Right lobe of liver (tissue), 6 donors: ENCODE measurements at regions not wholly inside any gene's neighbourhood (a gene's known extent, or its start where the extent isn't known, plus 50 kb on each side); places are given as distances from the start of the nearest gene placed in this dataset.

ENCODE experiments used
- ATAC-seq, 4 donors: fragments of 200-7000 bp; cut with Tn5 transposase; one replicate each; pipeline ENCODE4 v1.9.1; 2020; ENCODE audit warnings: mild to moderate bottlenecking in 4 of 4, moderate library complexity in 4 of 4
- DNase-seq, 3 donors: peaks; one replicate each; pipeline ENCODE4 v3.0.0-alpha.2; 2020
- H3K27ac ChIP-seq, 3 donors: fragments of 200-600 bp; one replicate each; pipeline ENCODE4 v1.8.0; 2022
- H3K27me3 ChIP-seq, 2 donors: fragments of 200-600 bp; one replicate each; pipeline ENCODE4 v1.8.0; 2022
- H3K36me3 ChIP-seq, 4 donors: fragments of 200-600 bp; sonication (generic) in 1 of 4; one replicate each; pipeline versions ENCODE4 v1.5.1 to v1.8.0; 2017 to 2022; ENCODE audit warnings: control low read depth in 1 of 4
- H3K4me1 ChIP-seq, 4 donors: fragments of 200-600 bp; sonication (generic) in 1 of 4; one replicate each; pipeline versions ENCODE4 v1.5.1 to v1.8.0; 2017 to 2022; ENCODE audit warnings: control low read depth in 1 of 4
- H3K4me3 ChIP-seq, 3 donors: fragments of 200-600 bp; one replicate each; pipeline ENCODE4 v1.8.0; 2022
- H3K9me3 ChIP-seq, 4 donors: fragments of 200-600 bp; sonication (generic) in 1 of 4; one replicate each; pipeline versions ENCODE4 v1.5.1 to v1.8.0; 2017 to 2022; ENCODE audit warnings: control low read depth in 1 of 4
- CTCF ChIP-seq, 4 donors: fragments of 200-600 bp in 3 of 4; fragments of 450-650 bp in 1 of 4; IDR thresholded peaks; one replicate each; pipeline versions ENCODE4 v1.5.1 to v1.8.0; 2016 to 2022; ENCODE audit warnings: antibody characterized with exemption in 4 of 4, mild to moderate bottlenecking in 2 of 4
- POLR2A ChIP-seq: fragments of 450-650 bp; IDR thresholded peaks from one replicate; pipeline ENCODE4 v1.6.1; 2017; ENCODE audit warnings: antibody characterized with exemption, mild to moderate bottlenecking
- WGBS: methylation state at CpG from one replicate; pipeline ENCODE4 v1.1.6; 2018; ENCODE audit warnings: low coverage, low lambda C conversion rate; ENCODE audit not compliant: insufficient coverage; ENCODE audit errors: missing lambda C conversion rate; 5-methylcytosine and 5-hydroxymethylcytosine counted together
- intact Hi-C, 2 donors: fragments of 100-400 bp; cut with DNase I; formaldehyde crosslinking; loops; one replicate each; pipeline versions ENCODE4 v1.11.2 to v1.14.1; 2022
- donor health status: DM: no; HTN: yes; CAD: no.
- donor health status: DM: no; HTN: no; CAD: no.
- donor health status: DM: no; HTN: no; CAD: no.
- donor health status: DM: no; HTN: yes; CAD: no.
- donor health status: DM: no; HTN: yes; CAD: no.

- DNase-seq (peak; percentile 58 to 78 (median 70)), ATAC-seq (peak; percentile 73 to 87 (median 85))
- Histone ChIP-seq H3K9me3 (no peaks in the 10 kb centered on the region), H3K4me3 (no peak overlapping the region), H3K4me1 (peaks cover 0 to 45% (median 21%) of the 10 kb centered on the region in 4 donors), H3K27ac (peak overlapping the region; percentile 53 to 81 (median 69)), H3K36me3 (no peaks in the 10 kb centered on the region), H3K27me3 (no peaks in the 10 kb centered on the region)
- WGBS: 73% methylated on average over 3 of the region's 3 CpGs
- intact Hi-C loops: no loop called here
- TF ChIP-seq POLR2A: no peak
Observed at GRCh38 chr2:39511605-39512433, 74.7 kb upstream of the MAP4K3 start.

GRCh38 chr2:39512434-39512935 is 75.4 kb upstream of the MAP4K3 start:
- H3K4me3 ChIP-seq: no peak overlapping the region
- H3K36me3 ChIP-seq: no peaks in the 10 kb centered on the region
- DNase-seq (no peak), ATAC-seq (no peak)
- 51% methylated on average over 7 of the region's 7 CpGs for WGBS
- peaks cover 0 to 50% (median 23%) of the 10 kb centered on the region in 4 donors for H3K4me1 ChIP-seq
- H3K27me3 ChIP-seq: no peaks in the 10 kb centered on the region
- H3K9me3 ChIP-seq: no peaks in the 10 kb centered on the region
- peak overlapping the region; percentile 2 to 81 (median 69) for H3K27ac ChIP-seq
- intact Hi-C loops: no loop called here
- no peak for TF ChIP-seq POLR2A
- TF ChIP-seq CTCF (IDR thresholded peaks at IDR 0.05): no peak

- Histone ChIP-seq H3K4me3 (no peak overlapping the region), H3K36me3 (no peaks in the 10 kb centered on the region), H3K9me3 (no peaks in the 10 kb centered on the region), H3K27ac (peak overlapping the region; percentile 2 to 81 (median 69)), H3K4me1 (peaks cover 0 to 50% (median 23%) of the 10 kb centered on the region in 4 donors), H3K27me3 (no peaks in the 10 kb centered on the region)
- no peak for DNase-seq
- intact Hi-C loops: no loop called here
- WGBS: 76% methylated on average over 6 of the region's 6 CpGs
- no peak for ATAC-seq
- TF ChIP-seq POLR2A (no peak), CTCF (IDR thresholded peaks at IDR 0.05) (no peak)
Observed at GRCh38 chr2:39512941-39513340, 75.9 kb upstream of the MAP4K3 start.

GRCh38 chr2:39513641-39514094 is 76.6 kb upstream of the MAP4K3 start:
- WGBS: 23% methylated on average over 2 of the region's 2 CpGs
- Histone ChIP-seq H3K27ac (peak overlapping the region; percentile 12 to 81 (median 69)), H3K4me3 (no peak overlapping the region), H3K4me1 (peaks cover 0 to 50% (median 23%) of the 10 kb centered on the region in 4 donors), H3K27me3 (no peaks in the 10 kb centered on the region), H3K36me3 (no peaks in the 10 kb centered on the region), H3K9me3 (no peaks in the 10 kb centered on the region)
- DNase-seq (peak in 2 of 3 donors; percentile 29 to 59), ATAC-seq (peak; percentile 66 to 72 (median 70))
- intact Hi-C loops: no loop called here
- no peak for TF ChIP-seq POLR2A
- peak; percentile 56 to 73 (median 68) for TF ChIP-seq CTCF (IDR thresholded peaks at IDR 0.05)

GRCh38 chr2:39514825-39515224 is 77.7 kb upstream of the MAP4K3 start:
- WGBS: 83% methylated on average over 3 of the region's 5 CpGs
- Histone ChIP-seq H3K27me3 (no peaks in the 10 kb centered on the region), H3K9me3 (no peaks in the 10 kb centered on the region), H3K4me3 (no peak overlapping the region), H3K36me3 (no peaks in the 10 kb centered on the region), H3K4me1 (peaks cover 0 to 50% (median 23%) of the 10 kb centered on the region in 4 donors), H3K27ac (no peak overlapping the region)
- ATAC-seq (no peak), DNase-seq (no peak)
- TF ChIP-seq CTCF (IDR thresholded peaks at IDR 0.05) (no peak), POLR2A (no peak)
- intact Hi-C loops: no loop called here
